Left lung (tissue), 4 donors: ENCODE measurements at regions not wholly inside any gene's neighbourhood (a gene's known extent, or its start where the extent isn't known, plus 50 kb on each side); places are given as distances from the start of the nearest gene placed in this dataset.

Source experiments
- ATAC-seq: fragments of 200-7000 bp; cut with Tn5 transposase; one replicate; pipeline ENCODE4 v1.9.1; 2020; ENCODE audit warnings: moderate library complexity
- DNase-seq, 4 donors: peaks; one replicate each; pipeline ENCODE4 v3.0.0-alpha.2; 2013 to 2020
- H3K27ac ChIP-seq, 2 donors: fragments of 200-600 bp; sonication (generic) in 1 of 2; one replicate each; pipeline versions ENCODE4 v1.5.0 to v1.8.0; 2020 to 2021
- H3K27me3 ChIP-seq, 2 donors: fragments of 200-600 bp; sonication (generic) in 1 of 2; one replicate each; pipeline versions ENCODE4 v1.5.0 to v1.8.0; 2020 to 2021
- H3K36me3 ChIP-seq, 2 donors: fragments of 200-600 bp; sonication (generic) in 1 of 2; one replicate each; pipeline versions ENCODE4 v1.5.0 to v1.8.0; 2020 to 2021
- H3K4me1 ChIP-seq, 2 donors: fragments of 200-600 bp; one replicate each; pipeline ENCODE4 v1.8.0; 2021
- H3K4me3 ChIP-seq, 2 donors: fragments of 200-600 bp; sonication (generic) in 1 of 2; one replicate each; pipeline versions ENCODE4 v1.5.0 to v1.8.0; 2020 to 2021; ENCODE audit warnings: mild to moderate bottlenecking in 1 of 2
- H3K9me3 ChIP-seq, 2 donors: fragments of 200-600 bp; sonication (generic) in 1 of 2; one replicate each; pipeline versions ENCODE4 v1.5.0 to v1.8.0; 2020 to 2021
- CTCF ChIP-seq, 2 donors: fragments of 200-600 bp; sonication (generic) in 1 of 2; IDR thresholded peaks; one replicate each; pipeline versions ENCODE4 v1.5.0 to v1.8.0; 2021; ENCODE audit warnings: antibody characterized with exemption in 2 of 2
- intact Hi-C, 2 donors: fragments of 100-400 bp; cut with DNase I; formaldehyde crosslinking; loops; one replicate each; pipeline versions ENCODE4 v1.11.2 to v1.14.2; 2022
- donor health status: DM: no; HTN: yes; CAD: no.
- donor health status: DM: no; HTN: no; CAD: no.

GRCh38 chr2:126317790-126318431 is 338.0 kb upstream of the GYPC start:
- intact Hi-C loops, result no loop called here

GRCh38 chr2:126322342-126322741 is 333.6 kb upstream of the GYPC start:
- no peak for TF ChIP-seq CTCF (IDR thresholded peaks at IDR 0.05)
- Histone ChIP-seq H3K4me3 (no peak overlapping the region), H3K27me3 (no peaks in the 10 kb centered on the region), H3K27ac (no peak overlapping the region), H3K4me1 (no peaks in the 10 kb centered on the region), H3K9me3 (no peaks in the 10 kb centered on the region), H3K36me3 (no peaks in the 10 kb centered on the region)
- intact Hi-C loops, result no loop called here
- DNase-seq, result no peak
- ATAC-seq, result no peak

More at GRCh38 chr2:126317790-126318431, 338.0 kb upstream of the GYPC start:
- no peaks in the 10 kb centered on the region for H3K27me3 ChIP-seq
- no peak overlapping the region for H3K4me3 ChIP-seq
- no peak for ATAC-seq
- TF ChIP-seq CTCF (IDR thresholded peaks at IDR 0.05), result no peak
- H3K36me3 ChIP-seq, result no peaks in the 10 kb centered on the region
- no peaks in the 10 kb centered on the region for H3K4me1 ChIP-seq
- no peaks in the 10 kb centered on the region for H3K9me3 ChIP-seq
- DNase-seq, result no peak
- H3K27ac ChIP-seq, result no peak overlapping the region

GRCh38 chr2:126325202-126325601 is 330.8 kb upstream of the GYPC start:
- no peak overlapping the region for H3K27ac ChIP-seq
- intact Hi-C loops, result no loop called here
- no peak overlapping the region for H3K4me3 ChIP-seq
- TF ChIP-seq CTCF (IDR thresholded peaks at IDR 0.05), result no peak
- no peaks in the 10 kb centered on the region for H3K4me1 ChIP-seq
- no peaks in the 10 kb centered on the region for H3K36me3 ChIP-seq
- no peaks in the 10 kb centered on the region for H3K27me3 ChIP-seq
- ATAC-seq (no peak), DNase-seq (no peak)
- H3K9me3 ChIP-seq, result peaks cover 0 to 4% of the 10 kb centered on the region in 2 donors

- DNase-seq (no peak), ATAC-seq (no peak)
- Histone ChIP-seq H3K4me3 (no peak overlapping the region), H3K9me3 (peaks cover 0 to 42% of the 10 kb centered on the region in 2 donors), H3K4me1 (no peaks in the 10 kb centered on the region), H3K27ac (no peak overlapping the region), H3K27me3 (no peaks in the 10 kb centered on the region), H3K36me3 (no peaks in the 10 kb centered on the region)
- intact Hi-C loops, result no loop called here
- TF ChIP-seq CTCF (IDR thresholded peaks at IDR 0.05), result no peak
Observed at GRCh38 chr2:126329173-126329572, 326.8 kb upstream of the GYPC start.

GRCh38 chr2:126342457-126342856 is 313.5 kb upstream of the GYPC start:
- DNase-seq, result no peak

More at GRCh38 chr2:126342457-126342856, 313.5 kb upstream of the GYPC start:
- H3K27ac ChIP-seq, result no peak overlapping the region
- intact Hi-C loops, result no loop called here
- H3K4me1 ChIP-seq, result no peaks in the 10 kb centered on the region
- peaks cover 0 to 7% of the 10 kb centered on the region in 2 donors for H3K9me3 ChIP-seq
- no peaks in the 10 kb centered on the region for H3K36me3 ChIP-seq
- ATAC-seq, result no peak
- TF ChIP-seq CTCF (IDR thresholded peaks at IDR 0.05), result no peak
- no peak overlapping the region for H3K4me3 ChIP-seq
- H3K27me3 ChIP-seq, result no peaks in the 10 kb centered on the region
